ENCODE measurements at regions not wholly inside any gene's neighbourhood (a gene's known extent, or its start where the extent isn't known, plus 50 kb on each side); places are given as distances from the start of the nearest gene placed in this dataset.

- no peak for TF ChIP-seq CTCF (IDR thresholded peaks at IDR 0.05)
- TF ChIP-seq POLR2A (IDR thresholded peaks at IDR 0.05) = no peak
Measured at GRCh38 chr3:5510300-5510699, 322.8 kb downstream of the EDEM1 start.

All from prostate gland (tissue), 2 donors.